Vagina (tissue), 2 donors: ENCODE measurements at regions not wholly inside any gene's neighbourhood (a gene's known extent, or its start where the extent isn't known, plus 50 kb on each side); places are given as distances from the start of the nearest gene placed in this dataset.

Experiments
- CTCF ChIP-seq, 3 experiments: fragments of 450-650 bp in 2 of 3; fragments of 200-600 bp in 1 of 3; sonication (generic) in 1 of 3; IDR thresholded peaks; one replicate each; pipeline ENCODE4 v1.5.1; 2017 to 2019; ENCODE audit warnings: antibody characterized with exemption in 3 of 3, mild to moderate bottlenecking in 2 of 3, moderate library complexity in 2 of 3
- POLR2A ChIP-seq, 2 donors: fragments of 450-650 bp; IDR thresholded peaks; one replicate each; pipeline ENCODE4 v1.6.1; 2017; ENCODE audit warnings: antibody characterized with exemption in 2 of 2, mild to moderate bottlenecking in 2 of 2, moderate library complexity in 2 of 2

GRCh38 chr1:55955016-55955621, 624.2 kb downstream of the PLPP3 start:
- TF ChIP-seq POLR2A (IDR thresholded peaks at IDR 0.05), result no peak
- TF ChIP-seq CTCF (IDR thresholded peaks at IDR 0.05), result no peak
